Skeletal muscle tissue (tissue), 3 donors: ENCODE measurements at regions not wholly inside any gene's neighbourhood (a gene's known extent, or its start where the extent isn't known, plus 50 kb on each side); places are given as distances from the start of the nearest gene placed in this dataset.
"Not testable (repeated sequence)": the region's sequence is repeated elsewhere in the genome, so short reads cannot be mapped to it uniquely, and the experiment has no call there.

ENCODE experiments used
- H3K27ac ChIP-seq: one replicate; pipeline ENCODE4 v1.7.0; 2013; ENCODE audit warnings: mild to moderate bottlenecking, low read depth, low read length, inconsistent platforms
- H3K27me3 ChIP-seq, 3 donors: one replicate each; pipeline ENCODE4 v1.7.0; 2013; ENCODE audit warnings: low read length in 3 of 3; ENCODE audit not compliant: control insufficient read depth in 3 of 3, insufficient read depth in 3 of 3
- H3K36me3 ChIP-seq, 3 donors: one replicate each; pipeline ENCODE4 v1.7.0; 2013; ENCODE audit warnings: low read length in 3 of 3; ENCODE audit not compliant: control insufficient read depth in 3 of 3, insufficient read depth in 3 of 3
- H3K4me1 ChIP-seq, 3 donors: one replicate each; pipeline ENCODE4 v1.7.0; 2013; ENCODE audit warnings: low read length in 3 of 3, mild to moderate bottlenecking in 3 of 3; ENCODE audit not compliant: control insufficient read depth in 3 of 3, insufficient read depth in 3 of 3
- H3K4me3 ChIP-seq, 3 donors: one replicate each; pipeline ENCODE4 v1.7.0; 2013; ENCODE audit warnings: low read length in 3 of 3
- H3K9ac ChIP-seq, 3 donors: one replicate each; pipeline ENCODE4 v1.7.0; 2013; ENCODE audit warnings: low read length in 3 of 3, mild to moderate bottlenecking in 3 of 3, moderate library complexity in 2 of 3, low read depth in 1 of 3
- H3K9me3 ChIP-seq, 3 donors: one replicate each; pipeline ENCODE4 v1.7.0; 2013; ENCODE audit warnings: low read length in 3 of 3; ENCODE audit not compliant: control insufficient read depth in 3 of 3
- donor health status: Osteomylitis.

GRCh38 chr1:90826834-90827233 lies 109.7 kb upstream of the BARHL2 start:
- Histone ChIP-seq H3K9me3 (no peaks in the 10 kb centered on the region), H3K27ac (no peak overlapping the region), H3K4me3 (no peak overlapping the region), H3K36me3 (no peaks in the 10 kb centered on the region), H3K4me1 (no peaks in the 10 kb centered on the region), H3K9ac (no peak overlapping the region), H3K27me3 (peaks cover 0 to 4% (median 0%) of the 10 kb centered on the region in 3 donors)

- Histone ChIP-seq H3K9ac (no peak overlapping the region), H3K27me3 (peaks cover 0 to 3% (median 0%) of the 10 kb centered on the region in 3 donors), H3K9me3 (no peaks in the 10 kb centered on the region), H3K4me1 (no peaks in the 10 kb centered on the region), H3K36me3 (no peaks in the 10 kb centered on the region), H3K4me3 (no peak overlapping the region), H3K27ac (no peak overlapping the region)
Measured at GRCh38 chr1:90826024-90826423, 108.9 kb upstream of the BARHL2 start.

DNA sequence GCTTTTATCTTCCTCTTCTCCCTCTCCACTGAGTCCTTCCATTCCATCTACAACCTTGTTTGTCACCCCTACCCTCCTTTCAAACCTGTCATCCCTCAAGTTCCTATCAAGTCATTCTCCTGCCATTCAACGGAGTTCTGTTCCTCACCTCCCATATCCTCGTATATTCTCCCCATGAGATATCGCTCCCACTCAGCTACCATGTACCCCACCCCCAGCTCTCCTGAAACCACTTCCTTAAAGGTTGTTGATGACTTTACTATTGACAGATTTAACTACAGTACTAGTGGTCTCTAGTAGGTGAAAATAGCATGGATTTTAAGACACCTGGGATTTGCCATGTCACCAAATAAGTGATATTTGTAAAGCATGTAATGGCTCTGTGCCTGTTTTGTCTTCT lies 107.4 kb upstream of the BARHL2 start:
- Histone ChIP-seq H3K4me3 (no peak overlapping the region), H3K36me3 (no peaks in the 10 kb centered on the region), H3K9me3 (no peaks in the 10 kb centered on the region), H3K27ac (no peak overlapping the region), H3K27me3 (no peaks in the 10 kb centered on the region), H3K4me1 (no peaks in the 10 kb centered on the region), H3K9ac (no peak overlapping the region)

DNA sequence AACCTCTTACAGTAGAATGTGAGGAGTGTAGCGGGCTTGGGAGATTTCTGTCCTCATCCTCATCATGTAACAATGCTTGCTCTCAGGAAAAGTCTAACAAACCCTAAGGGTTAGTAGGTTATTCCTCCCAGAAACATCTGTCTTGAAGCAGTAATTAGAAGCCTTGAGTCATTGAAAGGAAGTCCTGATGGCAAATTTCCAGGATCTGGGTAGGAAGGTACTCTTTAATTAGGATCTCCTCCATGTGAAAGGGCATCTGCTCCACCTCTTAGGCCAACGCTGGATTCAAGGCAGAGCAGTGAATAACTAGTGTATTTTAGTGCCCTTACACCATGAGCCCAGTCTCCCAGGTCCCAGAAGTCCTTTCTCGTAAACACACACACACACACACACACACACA lies 106.6 kb upstream of the BARHL2 start:
- no peaks in the 10 kb centered on the region for H3K4me1 ChIP-seq
- H3K9ac ChIP-seq: no peak overlapping the region
- no peaks in the 10 kb centered on the region for H3K27me3 ChIP-seq
- no peak overlapping the region for H3K27ac ChIP-seq
- H3K9me3 ChIP-seq: no peaks in the 10 kb centered on the region
- H3K4me3 ChIP-seq: no peak overlapping the region
- H3K36me3 ChIP-seq: no peaks in the 10 kb centered on the region

GRCh38 chr1:90821788-90822359 lies 104.8 kb upstream of the BARHL2 start:
- no peaks in the 10 kb centered on the region for H3K9me3 ChIP-seq

GRCh38 chr1:90821152-90821787 lies 104.2 kb upstream of the BARHL2 start:
- Histone ChIP-seq H3K27me3 (peaks cover 0 to 4% (median 2%) of the 10 kb centered on the region in 3 donors), H3K9me3 (no peaks in the 10 kb centered on the region), H3K4me3 (no peak overlapping the region), H3K4me1 (no peaks in the 10 kb centered on the region), H3K9ac (no peak overlapping the region), H3K27ac (no peak overlapping the region), H3K36me3 (no peaks in the 10 kb centered on the region)

More at GRCh38 chr1:90821788-90822359, 104.8 kb upstream of the BARHL2 start:
- H3K9ac ChIP-seq: no peak overlapping the region
- no peaks in the 10 kb centered on the region for H3K36me3 ChIP-seq
- peaks cover 0 to 4% (median 2%) of the 10 kb centered on the region in 3 donors for H3K27me3 ChIP-seq
- no peak overlapping the region for H3K27ac ChIP-seq
- H3K4me1 ChIP-seq: no peaks in the 10 kb centered on the region
- H3K4me3 ChIP-seq: no peak overlapping the region

DNA sequence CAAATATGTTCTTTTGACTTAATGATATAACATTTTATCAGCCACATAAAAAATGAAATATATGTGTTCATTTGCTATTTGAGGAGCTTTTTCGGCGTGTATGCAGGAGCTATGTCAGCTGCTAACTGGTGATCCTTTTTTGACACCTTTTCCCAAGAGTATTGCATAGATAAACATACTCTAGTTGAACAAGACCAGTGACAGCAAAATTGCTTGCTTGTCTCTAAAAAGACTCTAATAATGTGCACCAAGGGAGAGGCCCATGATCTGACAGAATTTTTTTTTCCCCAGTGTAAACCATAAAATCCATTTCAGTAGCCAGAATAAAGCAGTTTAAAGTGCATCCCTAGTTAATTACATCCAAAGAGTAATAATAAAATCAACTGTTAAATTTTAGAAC lies 103.6 kb upstream of the BARHL2 start:
- no peak overlapping the region for H3K4me3 ChIP-seq
- H3K27me3 ChIP-seq: peaks cover 0 to 4% (median 2%) of the 10 kb centered on the region in 3 donors
- no peaks in the 10 kb centered on the region for H3K4me1 ChIP-seq
- H3K27ac ChIP-seq: no peak overlapping the region
- H3K9me3 ChIP-seq: no peaks in the 10 kb centered on the region
- no peak overlapping the region for H3K9ac ChIP-seq
- no peaks in the 10 kb centered on the region for H3K36me3 ChIP-seq

DNA sequence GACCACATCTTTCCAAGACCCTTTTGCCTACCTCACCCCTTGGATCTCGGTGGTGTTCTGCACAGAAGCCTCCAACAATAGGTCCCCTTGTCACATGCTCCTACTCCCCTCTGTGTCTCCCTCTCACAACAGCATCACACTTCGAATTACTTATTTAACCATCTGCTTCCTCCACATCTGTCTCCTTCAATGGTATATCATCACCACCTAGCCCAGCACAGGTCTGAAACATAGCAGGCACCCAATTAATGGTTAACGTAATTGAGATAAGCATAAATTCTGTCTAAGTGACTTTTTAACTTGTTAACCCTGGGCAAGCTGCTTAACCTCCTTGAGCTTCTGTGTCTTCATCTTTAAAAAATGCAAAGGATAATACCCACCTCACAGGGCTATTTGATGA lies 100.3 kb upstream of the BARHL2 start:
- Histone ChIP-seq H3K4me3 (no peak overlapping the region), H3K9me3 (no peaks in the 10 kb centered on the region), H3K36me3 (no peaks in the 10 kb centered on the region), H3K27me3 (peaks cover 0 to 4% (median 2%) of the 10 kb centered on the region in 3 donors), H3K4me1 (no peaks in the 10 kb centered on the region), H3K27ac (no peak overlapping the region), H3K9ac (no peak overlapping the region)

DNA sequence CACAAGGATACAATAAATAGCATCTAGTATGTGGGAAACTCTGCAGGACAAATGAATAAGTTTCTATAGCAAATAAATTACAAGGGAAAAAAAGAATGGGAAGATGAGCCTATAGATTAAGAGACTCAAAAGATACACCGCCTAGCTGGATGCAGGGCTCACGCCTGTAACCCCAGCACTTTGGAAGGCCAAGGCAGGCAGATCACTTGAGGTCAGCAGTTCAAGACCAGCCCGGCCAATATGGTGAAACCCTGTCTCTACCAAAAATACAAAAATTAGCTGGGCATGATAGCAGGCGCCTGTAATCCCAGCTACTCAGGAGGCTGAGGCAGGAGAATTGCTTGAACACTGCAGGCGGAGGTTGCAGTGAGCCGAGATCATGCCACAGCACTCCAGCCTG lies 95.1 kb upstream of the BARHL2 start:
- not testable (repeated sequence) for H3K9me3 ChIP-seq, H3K27ac ChIP-seq, H3K4me3 ChIP-seq, H3K27me3 ChIP-seq, H3K36me3 ChIP-seq, H3K4me1 ChIP-seq, H3K9ac ChIP-seq

GRCh38 chr1:90811444-90811950 lies 94.4 kb upstream of the BARHL2 start:
- H3K36me3 ChIP-seq, H3K4me3 ChIP-seq, H3K27me3 ChIP-seq, H3K9ac ChIP-seq, H3K9me3 ChIP-seq, H3K4me1 ChIP-seq, H3K27ac ChIP-seq: not testable (repeated sequence)
